ENCODE measurements at regions not wholly inside any gene's neighbourhood (a gene's known extent, or its start where the extent isn't known, plus 50 kb on each side); places are given as distances from the start of the nearest gene placed in this dataset.

GRCh38 chr13:67538906-67539305, 308.8 kb upstream of the PCDH9 start:
- TF ChIP-seq CTCF (IDR thresholded peaks at IDR 0.05): no peak
- TF ChIP-seq POLR2A (IDR thresholded peaks at IDR 0.05): no peak
- Histone ChIP-seq H3K4me1 (no peaks in the 10 kb centered on the region), H3K4me3 (no peak overlapping the region), H3K27ac (no peak overlapping the region), H3K36me3 (no peaks in the 10 kb centered on the region), H3K27me3 (no peaks in the 10 kb centered on the region), H3K9me3 (no peaks in the 10 kb centered on the region)
- ATAC-seq (no peak), DNase-seq (no peak)
- intact Hi-C loops (cut with DNase I): no loop called here
- 63 to 78% (median 71%) methylated on average over 1 of the region's 1 CpG for WGBS, 4 donors

- intact Hi-C loops (cut with DNase I): no loop called here
- WGBS, 4 donors: 55 to 76% (median 63%) methylated on average over 2 of the region's 2 CpGs
- H3K4me3 ChIP-seq: no peak overlapping the region
- TF ChIP-seq POLR2A (IDR thresholded peaks at IDR 0.05): no peak
- TF ChIP-seq CTCF (IDR thresholded peaks at IDR 0.05): no peak
- DNase-seq: no peak
- H3K9me3 ChIP-seq: peaks cover 0 to 5% (median 0%) of the 10 kb centered on the region in 12 donors
- no peaks in the 10 kb centered on the region for H3K27me3 ChIP-seq
- H3K4me1 ChIP-seq: no peaks in the 10 kb centered on the region
- ATAC-seq: no peak
- no peaks in the 10 kb centered on the region for H3K36me3 ChIP-seq
- no peak overlapping the region for H3K27ac ChIP-seq
Observed at GRCh38 chr13:67520886-67521285, 290.8 kb upstream of the PCDH9 start.

DNA sequence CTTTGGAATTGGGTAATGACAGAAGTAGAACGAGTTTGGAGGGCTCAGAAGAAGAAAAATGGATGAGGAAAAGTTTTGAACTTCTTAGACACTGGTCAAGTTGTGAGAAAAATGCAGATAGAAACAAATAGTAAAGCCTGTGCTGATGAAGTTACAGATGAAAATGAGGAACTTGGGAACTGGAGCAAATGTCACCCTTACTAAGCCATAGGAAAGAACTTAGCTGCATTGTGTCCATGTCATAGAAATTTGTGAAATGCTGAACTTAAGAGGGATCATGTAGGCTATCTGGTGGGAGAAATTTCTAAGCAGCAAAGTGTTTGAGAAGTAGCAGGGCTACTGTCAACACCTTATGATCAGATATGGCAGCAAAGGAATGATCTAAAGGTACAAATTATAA, 289.2 kb upstream of the PCDH9 start:
- intact Hi-C loops (cut with DNase I): no loop called here
- Histone ChIP-seq H3K4me3 (no peak overlapping the region), H3K27me3 (no peaks in the 10 kb centered on the region), H3K9me3 (no peaks in the 10 kb centered on the region), H3K36me3 (no peaks in the 10 kb centered on the region), H3K4me1 (no peaks in the 10 kb centered on the region), H3K27ac (no peak overlapping the region)
- no peak for DNase-seq
- TF ChIP-seq POLR2A (IDR thresholded peaks at IDR 0.05): no peak
- no peak for TF ChIP-seq CTCF (IDR thresholded peaks at IDR 0.05)
- ATAC-seq: no peak
- 55 to 72% (median 61%) methylated on average over 1 of the region's 1 CpG for WGBS, 4 donors

DNA sequence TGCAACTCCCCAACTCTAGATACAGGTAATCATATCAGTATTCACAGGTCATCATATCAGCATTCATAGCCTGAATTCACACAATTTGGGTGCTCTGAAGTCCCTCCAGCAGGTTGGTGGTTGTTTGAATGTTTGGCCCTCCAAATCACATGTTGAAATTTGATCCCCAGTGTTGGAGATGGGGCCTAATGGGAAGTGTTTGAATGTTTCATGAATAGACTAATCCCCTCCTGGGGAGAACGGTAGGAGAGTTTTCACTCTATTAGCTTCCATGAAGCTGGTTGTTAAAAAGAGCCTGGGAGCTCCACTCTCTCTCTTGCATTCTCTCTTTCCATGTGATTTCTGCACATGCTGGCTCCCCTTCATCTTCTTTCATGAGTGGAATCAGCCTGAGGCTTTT, 288.6 kb upstream of the PCDH9 start:
- H3K27ac ChIP-seq: no peak overlapping the region
- TF ChIP-seq CTCF (IDR thresholded peaks at IDR 0.05): no peak
- TF ChIP-seq POLR2A (IDR thresholded peaks at IDR 0.05): no peak
- ATAC-seq (no peak), DNase-seq (no peak)
- no peaks in the 10 kb centered on the region for H3K36me3 ChIP-seq
- H3K4me1 ChIP-seq: no peaks in the 10 kb centered on the region
- H3K27me3 ChIP-seq: no peaks in the 10 kb centered on the region
- H3K9me3 ChIP-seq: no peaks in the 10 kb centered on the region
- no peak overlapping the region for H3K4me3 ChIP-seq
- 39 to 52% (median 46%) methylated on average over 1 of the region's 1 CpG for WGBS, 4 donors
- intact Hi-C loops (cut with DNase I): no loop called here

All from heart left ventricle (tissue), 16 donors.